ENCODE measurements at regions not wholly inside any gene's neighbourhood (a gene's known extent, or its start where the extent isn't known, plus 50 kb on each side); places are given as distances from the start of the nearest gene placed in this dataset.

DNA sequence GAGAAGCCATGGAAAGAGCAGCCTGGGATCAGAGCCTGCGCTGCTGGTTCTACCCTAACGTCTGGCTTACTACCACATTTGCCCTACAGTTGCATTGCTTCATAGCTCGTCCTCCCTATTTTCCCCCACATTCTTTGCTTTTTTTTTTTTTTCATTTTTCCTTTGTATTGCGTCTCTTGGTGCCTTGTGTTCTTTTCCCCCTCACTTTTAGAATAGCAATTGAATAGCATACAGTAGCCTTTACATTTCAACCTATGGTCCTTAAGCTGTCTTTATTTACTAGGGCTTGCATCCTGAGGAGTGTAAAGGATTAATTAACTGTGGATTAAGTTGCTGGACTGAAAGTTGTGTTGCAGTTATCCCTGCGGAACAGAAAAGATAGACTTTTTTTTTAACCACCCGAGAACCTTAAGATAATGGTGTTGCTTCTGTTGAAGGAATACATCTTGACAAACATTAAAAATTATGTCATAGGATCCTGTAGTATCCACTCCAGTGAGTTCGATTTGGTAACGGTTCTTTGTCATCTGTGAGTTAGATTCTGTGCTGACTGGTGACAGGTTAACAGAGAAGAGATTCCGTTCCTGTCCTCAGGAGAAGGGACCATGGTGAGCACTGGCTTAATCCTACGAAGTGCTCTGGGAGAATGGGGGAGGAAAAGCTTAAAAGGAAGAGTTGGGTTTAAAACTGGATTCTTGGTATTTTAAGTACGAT is 417.4 kb upstream of the NAALADL2 start:
- CTCF ChIA-PET: interaction anchor here (0.7 kb wide), 1 partner anchor 427 kb away, joined by 3 read pairs; no protein-coding TSS in a partner anchor
- peak overlapping the region; percentile 11; the same call in 1 of the 2 replicates for H3K4me2 ChIP-seq (ENCODE audit: control insufficient read depth, insufficient read depth)
- POLR2A ChIA-PET: no interaction called here
- no peaks in the 10 kb centered on the region for H3K36me3 ChIP-seq (ENCODE audit: control insufficient read depth in 2 of 2, insufficient read depth in 2 of 2, low read length in 1 of 2)
- TF ChIP-seq ZNF217 (IDR thresholded peaks at IDR 0.05) (no peak), ZBTB33 (IDR thresholded peaks at IDR 0.05) (no peak)
- intact Hi-C loops (cut with micrococcal nuclease; ENCODE audit: unreplicated experiment): no loop called here
- DNase-seq (ENCODE audit: low read depth, low spot score) (no peak), ATAC-seq (no peak; the same call in 2 of the 3 replicates), FAIRE-seq (no peak)
- H3K4me1 ChIP-seq (ENCODE audit: control insufficient read depth, insufficient read depth, low read length): no peaks in the 10 kb centered on the region
- no peak overlapping the region for H3K9ac ChIP-seq (ENCODE audit: control insufficient read depth, insufficient read depth, low read length)
- SMC1A ChIA-PET (ENCODE audit: uncharacterized antibody, unreplicated experiment): no interaction called here
- in situ Hi-C loops (cut with MboI): no loop called here
- H3K79me2 ChIP-seq (ENCODE audit: control insufficient read depth, insufficient read depth, low read length): no peaks in the 10 kb centered on the region
- WGBS (ENCODE audit: insufficient coverage, insufficient replicate concordance, low lambda C conversion rate, missing lambda C conversion rate): 11% methylated on average over 11 of the region's 11 CpGs
- RAD21 ChIA-PET (ENCODE audit: unreplicated experiment): interaction anchor here (0.6 kb wide), 1 partner anchor 433 kb away, joined by 4 read pairs; no protein-coding TSS in a partner anchor
- peak overlapping the region; percentile 53; the same call in 1 of the 2 replicates for H3K4me3 ChIP-seq
- no peak overlapping the region; the same call in 1 of the 2 replicates for H2AFZ ChIP-seq (ENCODE audit: control insufficient read depth, low read depth, low read length)
- no TSS peak for BruUV-seq (replicated peaks)
- H3K27me3 ChIP-seq (replicated peaks in 1 of 2; ENCODE audit: control insufficient read depth in 2 of 2, insufficient read depth in 2 of 2, low read length in 1 of 2): peaks cover 2 to 9% of the 10 kb centered on the region in 2 experiments
- no peaks in the 10 kb centered on the region for H4K20me1 ChIP-seq (ENCODE audit: control insufficient read depth, insufficient read depth)
- no peaks in the 10 kb centered on the region for H3K9me3 ChIP-seq (replicated peaks; ENCODE audit: control insufficient read depth, insufficient read depth, low read length)
- no peak overlapping the region for H3K27ac ChIP-seq (ENCODE audit: control insufficient read depth, insufficient read depth)

GRCh38 chr3:174442302-174442682 is 416.8 kb upstream of the NAALADL2 start:
- POLR2A ChIA-PET: no interaction called here
- no peak for ATAC-seq

More at GRCh38 chr3:174442302-174442682, 416.8 kb upstream of the NAALADL2 start:
- Histone ChIP-seq H3K36me3 (ENCODE audit: control insufficient read depth in 2 of 2, insufficient read depth in 2 of 2, low read length in 1 of 2) (no peaks in the 10 kb centered on the region), H3K9ac (ENCODE audit: control insufficient read depth, insufficient read depth, low read length) (no peak overlapping the region), H2AFZ (ENCODE audit: control insufficient read depth, low read depth, low read length) (no peak overlapping the region), H3K79me2 (ENCODE audit: control insufficient read depth, insufficient read depth, low read length) (no peaks in the 10 kb centered on the region), H4K20me1 (ENCODE audit: control insufficient read depth, insufficient read depth) (no peaks in the 10 kb centered on the region), H3K27me3 (replicated peaks in 1 of 2; ENCODE audit: control insufficient read depth in 2 of 2, insufficient read depth in 2 of 2, low read length in 1 of 2) (peaks cover 2 to 9% of the 10 kb centered on the region in 2 experiments), H3K4me3 (no peak overlapping the region), H3K27ac (ENCODE audit: control insufficient read depth, insufficient read depth) (no peak overlapping the region), H3K4me1 (ENCODE audit: control insufficient read depth, insufficient read depth, low read length) (no peaks in the 10 kb centered on the region), H3K9me3 (replicated peaks; ENCODE audit: control insufficient read depth, insufficient read depth, low read length) (no peaks in the 10 kb centered on the region), H3K4me2 (ENCODE audit: control insufficient read depth, insufficient read depth) (no peak overlapping the region)
- ChIA-PET RAD21 (ENCODE audit: unreplicated experiment) (interaction anchor here (0.6 kb wide), 1 partner anchor 434 kb away, joined by 4 read pairs; no protein-coding TSS in a partner anchor), CTCF (no interaction called here), SMC1A (ENCODE audit: uncharacterized antibody, unreplicated experiment) (no interaction called here)
- in situ Hi-C loops (cut with MboI): no loop called here
- WGBS (ENCODE audit: insufficient coverage, insufficient replicate concordance, low lambda C conversion rate, missing lambda C conversion rate): 25% methylated on average over 4 of the region's 4 CpGs
- no TSS peak for BruUV-seq (replicated peaks)
- DNase-seq (ENCODE audit: low read depth, low spot score) (no peak), FAIRE-seq (no peak)
- TF ChIP-seq ATF7 (IDR thresholded peaks at IDR 0.05; ENCODE audit: low read depth) (0 out of 2 replicates have a peak, but pooled peaks have one; percentile 23), MYB (IDR thresholded peaks at IDR 0.05; ENCODE audit: borderline replicate concordance, low read depth, low read length) (no peak)
- intact Hi-C loops (cut with micrococcal nuclease; ENCODE audit: unreplicated experiment): no loop called here
